GM13976 (cell line): ENCODE measurements at regions not wholly inside any gene's neighbourhood (a gene's known extent, or its start where the extent isn't known, plus 50 kb on each side); places are given as distances from the start of the nearest gene placed in this dataset.

Experiments
- DNase-seq: peaks from one replicate; pipeline ENCODE4 v3.0.0; 2012; ENCODE audit warnings: low spot score
- in situ Hi-C: fragments of 300-500 bp; cut with MboI; formaldehyde crosslinking; loops from one replicate; pipeline ENCODE4 v1.12.0; 2022; ENCODE audit warnings: low sequenced_read_pairs, mixed read lengths, inconsistent platforms; ENCODE audit not compliant: unreplicated experiment
- TF ChIP-seq, protein P1 (sequence below): IDR thresholded peaks from 2 replicates; pipeline ENCODE4 v1.5.1; 2012; ENCODE audit warnings: borderline replicate concordance, mild to moderate bottlenecking; ENCODE audit not compliant: insufficient read depth; ENCODE audit errors: extremely low read depth, missing control alignments, control extremely low read depth

DNA sequence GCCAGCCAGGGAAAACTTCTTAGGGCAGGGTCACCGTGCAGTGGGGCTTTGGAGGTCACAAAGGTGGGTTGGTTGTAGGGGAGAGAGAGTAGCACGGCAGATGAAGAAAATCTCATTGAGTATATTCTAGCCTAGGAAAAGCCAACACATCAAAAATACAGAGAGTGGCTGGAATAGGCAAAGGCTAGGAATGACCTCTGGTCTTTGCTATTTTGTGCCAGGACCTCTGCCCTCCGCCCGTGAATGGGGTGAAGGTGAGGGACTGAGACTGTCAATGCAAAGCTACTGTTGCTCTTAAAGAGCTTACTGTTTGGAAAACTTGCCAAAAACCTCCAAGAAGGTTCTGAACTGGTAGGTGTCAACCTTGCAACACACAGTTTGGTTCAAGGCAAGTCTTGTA is 346.7 kb downstream of the CDH26 start:
- DNase-seq = no peak
- TF ChIP-seq, protein P1, sequence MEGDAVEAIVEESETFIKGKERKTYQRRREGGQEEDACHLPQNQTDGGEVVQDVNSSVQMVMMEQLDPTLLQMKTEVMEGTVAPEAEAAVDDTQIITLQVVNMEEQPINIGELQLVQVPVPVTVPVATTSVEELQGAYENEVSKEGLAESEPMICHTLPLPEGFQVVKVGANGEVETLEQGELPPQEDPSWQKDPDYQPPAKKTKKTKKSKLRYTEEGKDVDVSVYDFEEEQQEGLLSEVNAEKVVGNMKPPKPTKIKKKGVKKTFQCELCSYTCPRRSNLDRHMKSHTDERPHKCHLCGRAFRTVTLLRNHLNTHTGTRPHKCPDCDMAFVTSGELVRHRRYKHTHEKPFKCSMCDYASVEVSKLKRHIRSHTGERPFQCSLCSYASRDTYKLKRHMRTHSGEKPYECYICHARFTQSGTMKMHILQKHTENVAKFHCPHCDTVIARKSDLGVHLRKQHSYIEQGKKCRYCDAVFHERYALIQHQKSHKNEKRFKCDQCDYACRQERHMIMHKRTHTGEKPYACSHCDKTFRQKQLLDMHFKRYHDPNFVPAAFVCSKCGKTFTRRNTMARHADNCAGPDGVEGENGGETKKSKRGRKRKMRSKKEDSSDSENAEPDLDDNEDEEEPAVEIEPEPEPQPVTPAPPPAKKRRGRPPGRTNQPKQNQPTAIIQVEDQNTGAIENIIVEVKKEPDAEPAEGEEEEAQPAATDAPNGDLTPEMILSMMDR = no peak
- in situ Hi-C loops = no loop called here

DNA sequence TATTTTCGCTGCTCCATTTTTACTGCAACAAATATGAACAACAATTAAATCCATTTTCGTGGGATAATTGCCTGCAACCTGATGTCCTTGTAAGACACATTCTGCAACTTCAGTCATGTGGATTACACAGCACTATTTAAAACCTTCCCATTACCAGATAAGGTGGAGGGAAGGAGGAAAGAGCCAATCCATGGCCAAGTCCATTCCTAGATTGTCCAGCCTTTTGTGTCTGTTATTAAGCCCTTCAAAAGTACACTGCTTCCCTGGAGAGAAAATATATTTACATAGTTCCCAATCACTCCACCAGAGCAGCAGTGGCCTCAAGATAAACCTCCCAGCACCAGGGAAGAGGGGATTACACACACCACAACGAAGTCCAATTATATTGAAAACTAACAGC is 347.9 kb downstream of the CDH26 start:
- TF ChIP-seq, protein P1 = no peak
- DNase-seq = no peak
- in situ Hi-C loops = no loop called here

DNA sequence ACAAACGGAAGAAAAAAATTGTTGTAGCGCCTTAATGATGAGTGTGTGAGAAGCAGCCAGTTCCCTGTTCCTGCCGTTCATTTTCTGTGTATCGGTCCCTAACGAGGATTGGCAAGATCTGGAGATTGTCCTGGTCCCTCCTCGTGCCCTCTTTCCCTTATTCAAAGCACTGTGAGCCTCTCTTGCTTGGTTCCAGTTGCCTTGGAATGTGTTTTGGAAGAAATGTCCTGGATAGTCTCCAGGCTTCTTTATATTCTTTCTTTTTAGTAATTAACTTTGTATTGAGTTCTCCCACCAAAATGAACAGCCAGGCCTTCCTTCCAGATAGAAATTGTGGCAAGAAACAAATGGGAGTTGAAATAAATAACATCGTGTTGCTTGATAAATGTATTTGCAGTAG is 348.3 kb downstream of the CDH26 start:
- TF ChIP-seq, protein P1 = no peak
- in situ Hi-C loops = no loop called here
- DNase-seq = no peak

DNA sequence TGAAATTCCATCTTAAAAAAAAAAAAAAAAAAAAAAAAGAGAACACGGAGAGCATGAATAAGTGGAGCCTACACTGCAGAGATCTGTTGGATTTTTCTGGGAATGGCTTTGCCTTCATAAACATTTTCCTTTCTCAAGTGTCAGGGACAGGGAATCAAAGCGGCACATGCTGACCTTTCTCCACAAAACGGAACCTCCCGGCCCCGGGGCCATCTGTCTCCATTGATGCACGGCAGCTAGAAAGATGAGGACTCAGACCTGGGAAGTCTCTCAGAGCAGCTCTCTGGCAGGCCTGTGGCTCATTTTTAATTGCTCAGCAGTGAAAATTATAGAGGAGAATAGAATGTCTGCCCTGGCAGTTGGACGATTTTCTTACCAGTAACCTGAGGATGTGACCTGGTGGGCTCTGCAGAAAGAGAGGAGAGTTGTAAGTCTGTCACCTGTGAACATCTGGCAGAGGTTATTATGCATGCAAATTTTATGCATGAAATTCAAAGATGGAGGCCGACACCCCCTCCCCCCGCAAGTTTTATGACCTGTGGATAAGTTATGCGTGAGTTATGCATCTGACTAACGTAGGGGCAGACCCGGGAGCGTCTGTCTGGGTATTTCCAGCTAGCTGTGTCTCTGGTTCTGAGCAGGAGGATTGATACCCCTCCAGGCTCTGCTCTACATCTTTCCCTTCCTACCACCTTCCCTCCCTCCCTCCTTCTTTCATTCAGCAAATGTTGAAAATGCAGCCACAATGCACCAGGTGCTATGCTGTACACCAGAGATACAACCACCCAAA is 352.5 kb downstream of the CDH26 start:
- TF ChIP-seq, protein P1 = no peak
- in situ Hi-C loops = no loop called here
- no peak for DNase-seq

DNA sequence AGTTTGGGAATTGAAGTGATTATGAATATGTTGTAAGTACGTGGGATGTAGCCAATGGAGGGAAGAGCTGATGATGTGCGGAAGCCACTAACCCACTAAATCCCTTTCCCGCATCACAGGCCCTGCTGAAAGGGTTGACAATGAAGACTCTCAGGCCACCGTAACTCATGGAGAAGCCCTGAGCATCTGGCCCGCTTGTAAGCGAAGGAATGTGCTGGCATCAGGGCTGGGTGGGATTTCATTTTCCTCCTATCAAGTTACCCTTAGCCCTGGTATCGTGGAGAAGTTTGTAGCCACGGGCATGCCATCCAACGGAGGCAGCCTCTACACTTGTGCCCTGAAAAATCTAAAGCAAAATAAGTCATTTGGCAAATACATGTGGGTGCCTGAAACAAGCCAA is 355.0 kb downstream of the CDH26 start:
- no peak for DNase-seq
- in situ Hi-C loops = no loop called here
- TF ChIP-seq, protein P1 = no peak

DNA sequence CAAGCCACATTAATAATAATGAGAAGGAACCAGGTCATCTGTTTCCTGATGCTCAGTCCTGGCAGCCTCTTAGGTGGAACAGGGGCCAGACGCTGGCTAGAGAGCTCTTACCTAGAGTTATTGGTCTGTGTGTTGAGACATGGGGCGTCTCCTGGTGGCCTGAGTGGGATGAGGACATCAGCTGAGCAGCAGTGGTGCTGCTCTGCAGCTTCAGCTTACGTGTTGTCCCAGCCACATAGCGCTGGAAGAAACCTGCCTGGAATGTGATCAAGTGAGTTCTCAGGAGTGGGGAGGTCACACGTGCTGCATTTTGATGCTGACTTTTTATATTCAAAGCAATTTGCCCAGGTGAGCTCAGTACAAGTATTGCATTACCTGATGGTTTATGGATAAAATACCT is 355.4 kb downstream of the CDH26 start:
- in situ Hi-C loops = no loop called here
- no peak for DNase-seq
- TF ChIP-seq, protein P1 = no peak
